Activated CD4-positive, CD25-positive, alpha-beta regulatory T cell treated with anti-CD3 and anti-CD28 coated beads, Interleukin-2, amount 50 U/mL, for 16 hours (primary cell): ENCODE measurements at regions not wholly inside any gene's neighbourhood (a gene's known extent, or its start where the extent isn't known, plus 50 kb on each side); places are given as distances from the start of the nearest gene placed in this dataset.

Experiments
- DNase-seq: peaks from one replicate; pipeline ENCODE4 v3.0.0-alpha.2; 2020; ENCODE audit warnings: low read depth, low spot score

- DNase-seq = no peak
Measured at GRCh38 chr1:195097316-195097715, 1510.9 kb downstream of the KCNT2 start.

- DNase-seq = no peak
Measured at GRCh38 chr1:195096051-195096521, 1512.2 kb downstream of the KCNT2 start.

GRCh38 chr1:195085196-195085595 is 1523.0 kb downstream of the KCNT2 start:
- no peak for DNase-seq

- DNase-seq = no peak
Measured at GRCh38 chr1:195082183-195082582, 1526.1 kb downstream of the KCNT2 start.

- no peak for DNase-seq
Measured at GRCh38 chr1:195076682-195077081, 1531.6 kb downstream of the KCNT2 start.

- DNase-seq = no peak
Measured at GRCh38 chr1:195075973-195076372, 1532.3 kb downstream of the KCNT2 start.

- no peak for DNase-seq
Measured at GRCh38 chr1:195071461-195071860, 1536.8 kb downstream of the KCNT2 start.

- DNase-seq = no peak
Measured at GRCh38 chr1:195065437-195065836, 1542.8 kb downstream of the KCNT2 start.

- DNase-seq = no peak
Measured at GRCh38 chr1:195064358-195064757, 1543.9 kb downstream of the KCNT2 start.

- no peak for DNase-seq
Measured at GRCh38 chr1:195054217-195054687, 1554.0 kb downstream of the KCNT2 start.

GRCh38 chr1:195053478-195053877 is 1554.8 kb downstream of the KCNT2 start:
- DNase-seq = no peak

- DNase-seq = no peak
Measured at GRCh38 chr1:195047772-195048171, 1560.5 kb downstream of the KCNT2 start.

GRCh38 chr1:195045072-195045471 is 1563.2 kb downstream of the KCNT2 start:
- no peak for DNase-seq

- no peak for DNase-seq
Measured at GRCh38 chr1:195030793-195031192, 1577.4 kb downstream of the KCNT2 start.

- DNase-seq = no peak
Measured at GRCh38 chr1:195026792-195027191, 1581.4 kb downstream of the KCNT2 start.

GRCh38 chr1:195019385-195019784 is 1588.9 kb downstream of the KCNT2 start:
- DNase-seq = no peak

GRCh38 chr1:195012995-195013394 is 1595.2 kb downstream of the KCNT2 start:
- no peak for DNase-seq

GRCh38 chr1:195005338-195005737 is 1602.9 kb downstream of the KCNT2 start:
- no peak for DNase-seq

GRCh38 chr1:194990483-194990882 is 1617.8 kb downstream of the KCNT2 start:
- DNase-seq = no peak

- DNase-seq = no peak
Measured at GRCh38 chr1:194975913-194976312, 1632.3 kb downstream of the KCNT2 start.

- DNase-seq = no peak
Measured at GRCh38 chr1:194968916-194969315, 1639.3 kb downstream of the KCNT2 start.

GRCh38 chr1:194959795-194960194 is 1648.4 kb downstream of the KCNT2 start:
- no peak for DNase-seq

- DNase-seq = no peak
Measured at GRCh38 chr1:194952171-194952570, 1656.1 kb downstream of the KCNT2 start.

- no peak for DNase-seq
Measured at GRCh38 chr1:194950584-194950983, 1657.7 kb downstream of the KCNT2 start.
